GM10266 (cell line): ENCODE measurements at regions not wholly inside any gene's neighbourhood (a gene's known extent, or its start where the extent isn't known, plus 50 kb on each side); places are given as distances from the start of the nearest gene placed in this dataset.

Source experiments
- DNase-seq: peaks from one replicate; pipeline ENCODE4 v3.0.0; 2012; ENCODE audit errors: extremely low spot score
- TF ChIP-seq, protein P1 (sequence below): IDR thresholded peaks from 2 replicates; pipeline ENCODE4 v1.5.1; 2012; ENCODE audit warnings: mild to moderate bottlenecking, low read depth; ENCODE audit not compliant: control insufficient read depth, insufficient read depth; ENCODE audit errors: missing control alignments

DNA sequence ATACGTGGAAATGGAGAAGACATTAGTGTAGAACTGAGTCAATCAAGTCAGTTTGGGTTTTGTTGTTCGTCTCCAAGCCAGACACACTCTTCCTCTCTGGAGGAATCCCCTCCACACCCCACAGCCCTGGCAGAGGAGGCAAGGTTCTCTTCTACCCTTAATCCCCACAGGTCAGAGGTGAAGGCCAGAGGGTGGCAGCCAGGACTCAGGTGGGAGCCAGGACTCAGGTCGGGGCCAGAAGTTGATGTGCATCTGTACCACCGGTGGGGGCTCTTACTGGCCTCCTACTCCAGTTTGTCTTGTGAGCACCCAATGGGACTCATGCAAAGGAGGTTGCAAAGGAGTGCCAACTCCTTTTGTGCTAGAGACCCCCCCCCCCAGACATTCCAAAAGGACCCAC, 126.4 kb downstream of the TBXT start:
- TF ChIP-seq, protein P1, sequence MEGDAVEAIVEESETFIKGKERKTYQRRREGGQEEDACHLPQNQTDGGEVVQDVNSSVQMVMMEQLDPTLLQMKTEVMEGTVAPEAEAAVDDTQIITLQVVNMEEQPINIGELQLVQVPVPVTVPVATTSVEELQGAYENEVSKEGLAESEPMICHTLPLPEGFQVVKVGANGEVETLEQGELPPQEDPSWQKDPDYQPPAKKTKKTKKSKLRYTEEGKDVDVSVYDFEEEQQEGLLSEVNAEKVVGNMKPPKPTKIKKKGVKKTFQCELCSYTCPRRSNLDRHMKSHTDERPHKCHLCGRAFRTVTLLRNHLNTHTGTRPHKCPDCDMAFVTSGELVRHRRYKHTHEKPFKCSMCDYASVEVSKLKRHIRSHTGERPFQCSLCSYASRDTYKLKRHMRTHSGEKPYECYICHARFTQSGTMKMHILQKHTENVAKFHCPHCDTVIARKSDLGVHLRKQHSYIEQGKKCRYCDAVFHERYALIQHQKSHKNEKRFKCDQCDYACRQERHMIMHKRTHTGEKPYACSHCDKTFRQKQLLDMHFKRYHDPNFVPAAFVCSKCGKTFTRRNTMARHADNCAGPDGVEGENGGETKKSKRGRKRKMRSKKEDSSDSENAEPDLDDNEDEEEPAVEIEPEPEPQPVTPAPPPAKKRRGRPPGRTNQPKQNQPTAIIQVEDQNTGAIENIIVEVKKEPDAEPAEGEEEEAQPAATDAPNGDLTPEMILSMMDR: no peak
- no peak for DNase-seq

DNA sequence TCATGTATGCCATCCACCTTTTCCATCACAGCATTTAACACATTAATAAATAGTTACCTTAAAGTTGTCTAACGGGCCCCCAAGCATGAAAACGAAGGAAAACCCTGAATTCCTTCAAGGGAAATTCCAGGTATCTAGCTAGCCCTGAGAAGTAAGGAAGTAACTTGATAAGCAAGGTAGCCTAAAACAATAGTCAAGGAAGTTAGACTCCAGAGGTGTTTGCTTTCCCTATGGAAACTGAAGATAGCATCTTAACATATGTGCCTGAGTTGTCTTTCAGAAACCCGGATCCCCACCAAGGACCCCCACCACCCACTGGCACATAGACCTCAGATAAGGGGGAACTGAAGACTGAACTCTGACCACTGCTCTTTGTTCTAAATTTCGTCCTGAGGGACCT, 127.4 kb downstream of the TBXT start:
- TF ChIP-seq, protein P1: no peak
- DNase-seq: no peak

DNA sequence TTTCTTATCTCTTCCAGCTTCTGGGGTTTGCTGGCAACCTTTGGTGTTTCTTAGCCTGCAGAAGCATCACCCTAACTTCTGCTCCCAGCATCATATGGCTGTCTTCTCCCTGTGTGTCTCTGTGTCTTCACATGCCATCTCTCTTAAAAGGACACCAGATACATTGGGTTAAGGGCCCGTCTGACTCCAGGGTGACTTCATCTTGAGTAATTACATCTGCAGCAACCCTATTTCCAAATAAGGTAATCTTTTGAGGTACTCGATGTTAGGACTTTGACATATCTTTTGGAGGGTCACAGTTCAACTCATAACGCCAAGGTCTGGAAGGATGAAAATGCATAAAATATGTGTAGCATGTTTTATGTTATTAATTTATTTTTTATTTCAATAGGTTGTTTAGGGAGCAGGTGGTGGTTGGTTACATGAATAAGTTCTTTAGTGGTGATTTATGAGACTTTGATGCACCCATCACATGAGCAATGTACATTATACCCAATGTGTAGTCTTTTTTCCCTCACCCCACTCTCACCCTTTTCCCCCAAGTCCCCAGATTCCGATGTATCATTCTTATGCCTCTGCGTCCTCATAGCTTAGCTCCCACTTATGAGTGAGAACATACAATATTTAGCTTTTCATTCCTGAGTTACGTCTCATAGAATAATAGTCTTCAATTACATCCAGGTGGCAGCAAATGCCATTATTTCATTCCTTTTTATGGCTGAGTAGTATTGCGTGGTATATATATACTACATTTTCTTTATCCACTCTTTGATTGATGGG, 131.1 kb downstream of the TBXT start:
- DNase-seq: no peak
- TF ChIP-seq, protein P1: no peak

DNA sequence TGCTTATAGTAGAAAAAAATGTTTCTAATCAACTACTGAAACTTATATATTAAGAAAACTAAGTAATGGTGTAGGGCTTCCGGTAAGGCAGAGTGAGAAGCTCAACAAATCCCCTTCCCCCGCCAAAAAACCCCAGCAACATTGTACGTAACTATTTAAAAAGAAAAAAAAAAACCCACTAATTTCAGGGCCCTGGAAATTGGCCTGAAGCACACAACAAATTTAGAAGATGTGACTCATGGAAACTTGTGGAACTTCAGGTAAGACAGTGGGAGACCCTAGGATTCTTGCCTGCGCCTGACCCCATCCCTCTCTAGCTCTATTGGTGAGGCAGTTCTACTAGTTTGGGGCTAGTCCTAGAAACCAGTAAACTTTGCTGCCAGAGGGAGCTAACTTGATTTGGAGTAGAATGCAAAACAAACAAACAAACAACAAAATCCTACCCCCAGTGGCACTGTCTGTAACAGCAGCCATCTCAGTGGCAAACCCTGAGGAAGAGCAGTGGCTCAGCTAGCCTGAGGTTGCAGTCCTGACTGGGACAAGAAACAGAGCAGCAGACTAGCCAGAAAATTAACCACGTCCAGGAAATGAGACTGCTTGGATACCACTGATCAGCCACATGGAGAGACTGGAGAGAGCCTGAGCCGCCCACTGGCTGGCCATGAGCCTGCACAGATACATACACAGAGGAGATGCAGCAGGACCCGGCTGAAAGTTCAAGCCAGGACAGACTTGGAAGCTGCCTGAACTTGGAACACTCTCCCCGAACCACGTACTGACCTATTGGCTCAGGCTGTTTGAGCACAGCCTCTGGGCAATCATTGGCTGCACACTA, 135.1 kb downstream of the TBXT start:
- TF ChIP-seq, protein P1: no peak
- DNase-seq: no peak

DNA sequence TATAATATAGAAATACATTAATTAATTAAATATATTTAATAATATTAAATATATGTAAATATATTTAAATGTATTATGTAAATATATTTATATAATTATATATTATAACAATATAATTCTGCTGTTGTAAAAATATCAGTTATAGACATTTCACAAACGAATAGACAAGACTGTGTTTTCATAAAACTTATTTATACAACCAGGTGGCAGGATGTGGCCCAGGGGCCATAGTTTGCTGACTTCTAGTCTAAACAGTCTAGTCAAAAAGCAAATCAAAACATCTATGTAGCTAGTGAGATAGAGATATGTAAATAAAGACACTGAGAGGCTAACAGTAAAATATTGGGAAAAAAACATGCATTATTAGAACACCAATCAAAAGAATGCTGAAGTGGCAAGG, 136.4 kb downstream of the TBXT start:
- no peak for DNase-seq

DNA sequence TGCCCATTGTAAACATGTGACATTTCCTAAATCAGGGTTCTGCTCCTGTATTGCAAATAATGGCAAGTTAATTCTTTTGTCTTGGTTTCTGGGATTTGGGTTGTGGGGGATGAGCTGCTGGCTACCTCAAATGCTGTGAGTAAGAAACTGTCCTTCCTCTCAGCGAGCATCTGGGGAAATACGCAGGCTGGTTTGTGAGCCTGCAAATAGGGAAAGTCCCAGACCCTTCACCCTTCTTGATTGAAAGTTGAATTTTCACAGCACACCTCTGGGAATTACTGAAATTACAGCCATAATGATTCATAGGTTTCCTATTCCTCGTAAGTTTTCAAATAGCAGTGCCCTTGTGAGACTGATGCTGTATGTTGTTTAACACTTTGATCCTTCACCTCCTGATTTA, 138.1 kb downstream of the TBXT start:
- TF ChIP-seq, protein P1: no peak
- no peak for DNase-seq

More for the DNA sequence above, 136.4 kb downstream of the TBXT start:
- TF ChIP-seq, protein P1: no peak

DNA sequence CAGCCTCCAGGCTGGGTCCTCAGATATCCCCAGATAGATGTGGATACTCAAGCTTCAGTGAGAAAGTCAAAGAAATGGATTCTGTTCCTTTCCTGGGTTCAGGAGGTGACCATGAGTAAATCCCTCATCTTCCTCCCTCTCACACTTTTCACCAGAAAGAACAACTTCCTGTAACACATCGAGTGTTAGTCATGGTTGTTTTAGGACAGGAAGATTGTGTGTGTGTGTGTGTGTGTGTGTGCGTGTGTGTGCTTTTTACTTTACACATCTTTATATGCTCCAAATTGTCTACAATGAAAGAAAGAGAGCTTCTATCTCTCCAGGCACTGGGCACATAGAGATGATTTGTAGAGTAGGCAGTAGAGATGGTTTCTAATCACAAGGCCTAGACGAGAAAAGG, 139.9 kb downstream of the TBXT start:
- TF ChIP-seq, protein P1: no peak
- no peak for DNase-seq
